ENCODE measurements at regions not wholly inside any gene's neighbourhood (a gene's known extent, or its start where the extent isn't known, plus 50 kb on each side); places are given as distances from the start of the nearest gene placed in this dataset.

DNA sequence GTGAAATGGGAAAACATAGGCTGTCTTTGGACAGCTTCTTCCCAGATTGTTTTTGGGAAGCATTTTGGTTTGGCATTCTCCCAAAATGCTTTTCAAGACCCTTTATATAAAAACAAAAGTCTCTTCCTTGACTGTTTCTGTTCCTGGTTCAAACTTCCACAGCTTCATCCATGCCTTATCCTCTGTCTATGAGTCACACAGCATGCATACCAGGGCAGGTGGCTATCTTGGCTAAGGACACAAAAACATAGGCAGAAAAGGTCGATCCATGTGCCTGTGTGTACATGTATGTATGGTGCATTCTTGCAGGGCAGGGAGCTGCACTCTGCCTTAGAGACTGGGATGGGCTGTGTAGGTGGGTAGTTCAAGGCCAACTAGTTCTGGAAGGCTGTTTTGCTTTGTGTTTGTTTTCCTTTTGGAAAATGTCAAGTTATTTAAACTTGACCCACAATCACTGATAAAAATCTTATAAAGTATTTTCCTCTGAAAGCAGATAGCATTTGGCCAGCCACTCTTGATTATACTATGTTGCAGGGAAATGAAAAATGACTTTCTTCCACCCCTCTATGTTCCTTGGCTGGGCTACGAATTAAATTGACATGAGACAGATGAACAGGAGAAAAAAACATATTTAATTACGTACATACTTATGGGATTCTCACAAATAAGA, 437.0 kb downstream of the SIPA1L2 start:
- Histone ChIP-seq H3K9ac (ENCODE audit: low read depth, low read length) (no peak overlapping the region), H3K36me3 (ENCODE audit: insufficient read depth, low read length) (no peaks in the 10 kb centered on the region), H3K4me1 (ENCODE audit: insufficient read depth, low read length) (peaks cover 4% of the 10 kb centered on the region), H3K9me3 (ENCODE audit: control insufficient read depth, insufficient read depth, low read length) (no peaks in the 10 kb centered on the region)

DNA sequence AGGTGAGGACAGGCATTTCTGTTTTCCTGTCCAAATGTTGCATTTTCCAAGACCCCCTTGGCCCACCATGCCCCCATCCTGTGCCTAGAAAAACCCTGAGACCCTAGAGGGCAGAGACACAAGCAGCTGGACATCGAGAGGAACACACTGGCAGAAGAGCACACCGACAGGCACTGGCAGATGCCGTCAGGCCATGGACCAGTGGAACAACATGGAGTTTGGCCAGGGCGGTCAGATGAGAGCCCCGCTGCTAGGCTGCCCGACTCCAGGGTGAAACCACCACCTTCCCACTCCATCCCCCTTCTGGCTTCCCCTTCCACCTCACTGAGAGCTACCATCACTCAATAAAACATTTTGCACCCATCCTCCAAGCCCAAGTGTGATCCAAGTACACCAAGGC, 438.4 kb downstream of the SIPA1L2 start:
- peaks cover 8% of the 10 kb centered on the region for H3K4me1 ChIP-seq (ENCODE audit: insufficient read depth, low read length)
- no peaks in the 10 kb centered on the region for H3K9me3 ChIP-seq (ENCODE audit: control insufficient read depth, insufficient read depth, low read length)
- no peaks in the 10 kb centered on the region for H3K36me3 ChIP-seq (ENCODE audit: insufficient read depth, low read length)
- no peak overlapping the region for H3K9ac ChIP-seq (ENCODE audit: low read depth, low read length)

DNA sequence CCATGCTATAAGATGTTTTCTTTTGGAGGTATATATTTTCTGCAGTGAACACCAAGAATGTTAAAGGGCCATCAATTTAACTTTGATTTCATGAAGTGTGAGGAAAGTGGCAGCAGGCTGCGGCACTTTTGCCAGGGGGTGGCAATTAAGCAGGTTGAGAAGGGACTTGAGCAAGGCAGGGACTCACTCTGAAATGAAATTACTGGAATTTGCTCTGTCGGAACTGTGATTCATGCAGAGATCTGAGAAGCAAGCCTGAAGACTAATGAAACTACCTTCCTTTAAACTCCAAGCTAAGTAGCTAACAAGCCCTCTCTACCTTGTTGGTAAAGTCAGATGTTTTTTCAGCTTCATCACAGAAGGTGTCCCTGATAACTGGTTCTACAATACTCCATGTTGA, 441.6 kb downstream of the SIPA1L2 start:
- no peaks in the 10 kb centered on the region for H3K9me3 ChIP-seq (ENCODE audit: control insufficient read depth, insufficient read depth, low read length)
- H3K9ac ChIP-seq (ENCODE audit: low read depth, low read length) = no peak overlapping the region
- peaks cover 10% of the 10 kb centered on the region; the same call in 1 of the 2 replicates for H3K36me3 ChIP-seq (ENCODE audit: insufficient read depth, low read length)
- peaks cover 8% of the 10 kb centered on the region for H3K4me1 ChIP-seq (ENCODE audit: insufficient read depth, low read length)

DNA sequence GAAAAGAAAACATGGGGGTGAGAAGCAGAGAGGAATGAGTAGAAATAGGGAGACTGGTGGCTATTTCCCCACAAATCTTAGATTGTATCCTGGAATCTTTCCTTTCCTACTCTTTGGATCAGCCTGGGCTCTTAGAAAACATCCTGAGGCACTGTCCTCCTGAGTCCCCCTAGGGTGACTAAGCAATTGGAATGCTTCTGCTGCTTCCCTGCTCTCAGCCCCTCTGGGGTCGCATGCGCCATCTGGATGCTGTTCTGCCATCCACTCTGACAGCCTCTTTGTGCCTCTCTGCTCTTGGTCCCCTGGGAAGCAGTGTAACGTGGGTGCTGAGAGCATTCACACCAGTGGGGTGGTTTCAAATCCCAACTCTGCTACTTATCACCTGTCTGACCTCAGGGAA, 443.0 kb downstream of the SIPA1L2 start:
- Histone ChIP-seq H3K4me1 (ENCODE audit: insufficient read depth, low read length) (peaks cover 8% of the 10 kb centered on the region), H3K9me3 (ENCODE audit: control insufficient read depth, insufficient read depth, low read length) (no peaks in the 10 kb centered on the region), H3K36me3 (ENCODE audit: insufficient read depth, low read length) (peaks cover 13% of the 10 kb centered on the region; the same call in 1 of the 2 replicates), H3K9ac (ENCODE audit: low read depth, low read length) (no peak overlapping the region)

DNA sequence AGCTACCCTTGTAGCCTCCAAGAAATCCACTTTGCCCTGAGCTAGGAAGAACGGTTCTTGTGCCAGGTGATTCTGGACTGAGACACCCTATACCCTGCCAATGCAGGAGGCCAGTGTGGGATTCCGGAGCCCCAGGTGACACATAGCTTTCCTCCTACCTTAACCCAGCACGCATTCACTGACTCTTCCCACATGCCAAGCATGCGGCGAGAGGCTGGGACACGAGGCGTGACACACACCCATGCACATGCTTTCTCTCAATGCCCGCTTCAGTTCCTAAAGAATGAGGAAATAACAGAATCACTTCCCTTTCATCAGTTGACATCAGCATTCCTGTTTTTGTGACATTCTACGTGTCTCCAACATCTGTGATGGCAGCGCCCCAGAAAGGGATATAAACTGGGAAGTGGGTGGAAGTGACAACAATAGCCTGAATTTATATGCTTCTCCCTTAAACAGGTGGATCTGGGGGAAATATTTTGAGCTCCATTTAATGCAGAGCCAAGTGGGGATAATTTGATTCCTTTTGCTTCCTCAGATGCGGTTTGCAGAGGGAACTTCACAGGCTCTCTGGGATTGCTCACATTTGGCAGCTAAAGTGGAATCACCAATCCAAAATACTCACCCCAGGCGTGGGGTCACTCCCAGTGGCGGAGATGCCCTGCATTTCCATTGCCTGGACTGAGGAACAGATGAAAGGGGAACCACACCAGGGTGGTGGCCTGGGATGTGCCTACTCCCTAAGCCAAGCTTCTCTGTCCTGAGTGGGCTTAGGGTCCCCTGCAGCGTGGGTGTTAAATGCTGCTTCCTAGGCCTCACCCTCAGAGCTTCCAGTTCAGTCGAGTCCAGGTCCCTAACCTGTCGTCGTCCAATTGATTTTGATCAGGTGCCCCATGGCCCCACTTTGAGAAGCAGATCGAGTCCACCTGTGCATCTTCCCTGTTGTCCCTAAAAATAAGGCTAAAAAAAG, 445.1 kb downstream of the SIPA1L2 start:
- Histone ChIP-seq H3K36me3 (ENCODE audit: insufficient read depth, low read length) (peaks cover 14% of the 10 kb centered on the region; the same call in 1 of the 2 replicates), H3K9me3 (ENCODE audit: control insufficient read depth, insufficient read depth, low read length) (no peaks in the 10 kb centered on the region), H3K4me1 (ENCODE audit: insufficient read depth, low read length) (peaks cover 12% of the 10 kb centered on the region), H3K9ac (ENCODE audit: low read depth, low read length) (no peak overlapping the region)

DNA sequence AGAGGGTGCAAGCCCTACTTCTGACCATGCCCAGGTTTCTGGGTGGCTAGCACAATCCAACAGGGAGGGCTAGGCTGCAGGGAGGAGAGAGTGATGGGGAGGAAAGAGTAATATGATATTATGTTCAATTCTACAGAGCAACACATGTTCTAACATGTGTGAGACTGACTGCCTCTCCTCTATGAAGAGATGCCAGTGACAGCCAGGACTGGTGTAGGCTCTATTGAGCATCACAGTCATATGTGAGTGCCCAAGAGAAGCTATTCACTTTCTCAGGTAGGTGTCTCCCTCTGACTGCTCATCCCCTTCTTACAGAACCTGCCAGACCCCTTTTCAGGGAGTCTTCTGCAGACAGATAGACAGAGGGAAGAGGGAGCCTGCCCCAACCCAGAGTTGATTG, 446.1 kb downstream of the SIPA1L2 start:
- Histone ChIP-seq H3K36me3 (ENCODE audit: insufficient read depth, low read length) (peaks cover 16% of the 10 kb centered on the region; the same call in 1 of the 2 replicates), H3K9ac (ENCODE audit: low read depth, low read length) (no peak overlapping the region), H3K9me3 (ENCODE audit: control insufficient read depth, insufficient read depth, low read length) (no peaks in the 10 kb centered on the region), H3K4me1 (ENCODE audit: insufficient read depth, low read length) (peaks cover 11% of the 10 kb centered on the region)

DNA sequence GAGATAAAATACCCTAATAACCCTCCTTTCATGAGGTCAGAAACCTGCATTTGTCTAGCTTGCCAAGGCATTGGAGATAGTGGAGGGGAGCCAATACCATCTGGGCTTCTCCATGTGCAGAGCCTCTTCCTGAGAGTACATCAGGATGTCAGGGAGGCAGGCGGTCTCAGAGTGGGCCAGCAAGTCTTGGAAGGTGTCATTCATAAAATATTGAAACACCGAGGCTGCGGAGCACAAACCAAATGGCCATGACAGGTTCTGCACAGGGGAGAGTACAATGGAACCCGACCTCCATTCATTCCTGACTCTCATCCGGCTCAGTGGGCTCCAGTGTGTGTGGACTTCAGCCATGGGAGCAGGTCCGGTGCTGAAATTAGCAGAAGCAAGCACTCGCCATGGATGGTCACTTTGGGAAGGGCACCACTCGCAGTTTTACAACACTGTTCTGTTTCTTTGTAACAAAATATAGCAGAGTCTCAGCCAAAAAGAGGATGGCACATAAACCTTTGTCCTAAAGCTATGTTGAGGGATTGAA, 446.6 kb downstream of the SIPA1L2 start:
- H3K9me3 ChIP-seq (ENCODE audit: control insufficient read depth, insufficient read depth, low read length) = no peaks in the 10 kb centered on the region
- H3K4me1 ChIP-seq (ENCODE audit: insufficient read depth, low read length) = peaks cover 14% of the 10 kb centered on the region
- H3K9ac ChIP-seq (ENCODE audit: low read depth, low read length) = no peak overlapping the region
- peaks cover 20% of the 10 kb centered on the region; the same call in 1 of the 2 replicates for H3K36me3 ChIP-seq (ENCODE audit: insufficient read depth, low read length)

DNA sequence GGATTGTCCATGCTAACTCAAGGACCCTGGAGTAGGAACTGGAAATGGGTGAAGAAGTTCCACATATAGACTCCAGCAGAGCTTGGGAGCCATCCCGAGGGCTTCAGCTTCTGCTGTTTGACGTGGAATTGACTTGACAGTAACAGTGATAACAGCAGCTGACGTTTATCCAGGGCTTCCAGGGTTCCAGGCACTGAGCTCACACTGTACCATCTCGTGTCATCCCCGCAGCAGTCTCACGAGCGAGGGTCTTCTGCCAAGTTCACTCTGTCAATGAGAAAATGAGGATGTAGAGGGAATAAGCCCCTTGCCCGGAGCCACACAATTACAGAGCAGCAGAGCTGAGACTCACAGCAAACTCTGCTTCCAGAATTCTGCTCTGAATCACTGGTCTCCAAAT, 447.7 kb downstream of the SIPA1L2 start:
- H3K36me3 ChIP-seq (ENCODE audit: insufficient read depth, low read length) = peaks cover 25% of the 10 kb centered on the region; the same call in 1 of the 2 replicates
- no peak overlapping the region for H3K9ac ChIP-seq (ENCODE audit: low read depth, low read length)
- H3K9me3 ChIP-seq (ENCODE audit: control insufficient read depth, insufficient read depth, low read length) = no peaks in the 10 kb centered on the region
- peaks cover 13% of the 10 kb centered on the region for H3K4me1 ChIP-seq (ENCODE audit: insufficient read depth, low read length)

DNA sequence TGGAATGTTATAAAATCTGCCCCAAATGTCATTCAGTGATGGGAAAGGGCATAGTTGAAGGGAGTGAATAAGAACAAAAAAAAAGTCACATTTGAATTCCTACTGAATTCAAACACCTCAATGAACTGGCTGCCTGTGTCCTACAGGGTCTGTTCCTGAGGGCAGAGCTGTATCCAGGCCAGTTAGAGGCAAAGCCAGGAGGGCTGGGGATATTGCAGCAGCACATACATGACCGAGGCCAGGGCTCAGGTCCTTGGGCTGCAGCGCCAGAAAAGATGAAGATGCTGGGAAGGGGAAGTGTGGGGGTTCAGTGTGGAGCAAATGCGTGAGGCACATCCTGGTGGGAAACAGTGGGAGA, 449.2 kb downstream of the SIPA1L2 start:
- Histone ChIP-seq H3K9ac (ENCODE audit: low read depth, low read length) (no peak overlapping the region), H3K36me3 (ENCODE audit: insufficient read depth, low read length) (peaks cover 21% of the 10 kb centered on the region; the same call in 1 of the 2 replicates), H3K9me3 (ENCODE audit: control insufficient read depth, insufficient read depth, low read length) (no peaks in the 10 kb centered on the region), H3K4me1 (ENCODE audit: insufficient read depth, low read length) (peaks cover 10% of the 10 kb centered on the region)

DNA sequence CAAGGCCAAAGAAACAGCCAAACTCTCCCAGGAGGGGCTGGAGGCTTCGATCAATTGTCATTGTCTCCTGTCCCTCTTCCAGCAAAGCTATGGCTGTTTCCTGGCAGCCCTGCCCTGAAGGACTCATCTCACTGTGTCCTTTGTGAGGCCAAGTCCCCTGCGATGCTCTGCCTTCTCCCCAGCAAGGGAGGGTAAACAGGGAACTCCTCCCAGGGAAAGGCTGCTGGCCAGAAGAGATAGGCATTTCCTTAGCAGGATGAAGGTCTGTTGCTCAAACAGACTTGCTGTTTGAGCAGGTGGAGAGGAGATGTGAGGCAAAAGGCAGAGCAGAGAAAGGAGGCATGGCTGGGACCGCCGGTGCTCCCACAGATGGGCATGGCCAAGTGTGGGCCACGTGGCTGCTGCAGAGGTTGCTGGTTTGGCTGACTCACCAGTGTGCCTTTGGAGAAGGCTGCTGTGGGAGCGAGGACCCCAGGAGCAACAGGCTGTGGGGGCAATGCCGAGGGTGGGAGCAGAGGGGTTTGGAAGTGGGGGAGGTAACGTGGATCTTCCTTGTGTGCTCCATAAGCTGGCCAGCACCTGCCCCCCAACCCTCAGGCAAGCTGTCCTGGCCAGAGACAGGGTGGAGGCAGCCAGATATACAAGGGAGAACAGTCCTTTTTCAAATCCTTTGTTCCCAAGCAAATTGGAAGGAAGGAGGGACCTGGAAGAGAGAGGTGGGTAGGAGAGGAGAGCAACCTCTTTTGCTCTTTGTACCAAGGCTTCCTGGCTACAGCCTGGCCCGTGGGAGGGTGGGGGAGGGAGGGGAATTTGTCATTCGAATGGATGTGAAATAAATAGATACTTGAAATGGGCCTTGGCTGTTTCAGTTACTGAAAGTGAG, 449.8 kb downstream of the SIPA1L2 start:
- Histone ChIP-seq H3K9me3 (ENCODE audit: control insufficient read depth, insufficient read depth, low read length) (no peaks in the 10 kb centered on the region), H3K36me3 (ENCODE audit: insufficient read depth, low read length) (peaks cover 25% of the 10 kb centered on the region; the same call in 1 of the 2 replicates), H3K4me1 (ENCODE audit: insufficient read depth, low read length) (peaks cover 10% of the 10 kb centered on the region), H3K9ac (ENCODE audit: low read depth, low read length) (no peak overlapping the region)

DNA sequence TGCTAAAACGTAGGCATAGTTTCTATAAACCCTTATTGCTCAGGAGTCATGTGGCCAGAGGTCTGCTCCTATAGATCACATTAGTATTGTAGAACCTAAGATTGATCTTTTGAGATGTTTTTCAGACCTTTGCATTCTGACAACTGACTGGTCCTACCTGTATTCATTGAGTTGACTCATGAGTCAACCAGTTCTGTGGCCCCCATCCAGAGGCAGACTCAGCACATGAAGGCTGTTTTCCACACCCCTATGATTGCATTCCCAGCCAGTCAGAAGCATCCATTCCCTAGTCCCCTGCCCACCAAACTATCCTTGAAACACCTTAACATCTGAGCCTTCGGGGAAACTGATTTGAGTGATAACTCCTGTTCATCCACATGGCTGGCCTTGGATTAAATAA, 451.7 kb downstream of the SIPA1L2 start:
- H3K36me3 ChIP-seq (ENCODE audit: insufficient read depth, low read length) = peaks cover 26% of the 10 kb centered on the region; the same call in 1 of the 2 replicates
- H3K9ac ChIP-seq (ENCODE audit: low read depth, low read length) = no peak overlapping the region
- H3K4me1 ChIP-seq (ENCODE audit: insufficient read depth, low read length) = peaks cover 10% of the 10 kb centered on the region

DNA sequence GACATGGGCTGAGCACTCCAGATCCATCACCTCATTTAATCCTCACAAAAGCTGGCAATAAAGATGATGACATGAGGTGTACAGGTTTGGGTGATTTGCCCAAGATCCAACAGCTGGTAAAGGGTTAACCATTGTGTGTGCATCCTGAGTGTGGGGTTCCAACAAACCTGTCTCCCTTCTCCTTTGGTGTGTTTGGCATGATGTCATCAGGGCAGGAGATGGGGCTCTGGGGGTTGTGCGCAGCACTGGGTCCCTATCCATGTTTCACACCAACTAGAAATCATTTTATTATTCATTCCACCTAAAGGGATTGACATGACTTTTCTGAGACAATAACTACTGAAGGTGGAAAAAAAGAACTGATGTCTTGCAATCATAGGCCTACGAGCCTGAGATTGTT, 452.5 kb downstream of the SIPA1L2 start:
- Histone ChIP-seq H3K4me1 (ENCODE audit: insufficient read depth, low read length) (peaks cover 10% of the 10 kb centered on the region), H3K36me3 (ENCODE audit: insufficient read depth, low read length) (peaks cover 29% of the 10 kb centered on the region; the same call in 1 of the 2 replicates), H3K9me3 (ENCODE audit: control insufficient read depth, insufficient read depth, low read length) (no peaks in the 10 kb centered on the region), H3K9ac (ENCODE audit: low read depth, low read length) (no peak overlapping the region)

More for the DNA sequence above, 451.7 kb downstream of the SIPA1L2 start:
- H3K9me3 ChIP-seq (ENCODE audit: control insufficient read depth, insufficient read depth, low read length) = no peaks in the 10 kb centered on the region

DNA sequence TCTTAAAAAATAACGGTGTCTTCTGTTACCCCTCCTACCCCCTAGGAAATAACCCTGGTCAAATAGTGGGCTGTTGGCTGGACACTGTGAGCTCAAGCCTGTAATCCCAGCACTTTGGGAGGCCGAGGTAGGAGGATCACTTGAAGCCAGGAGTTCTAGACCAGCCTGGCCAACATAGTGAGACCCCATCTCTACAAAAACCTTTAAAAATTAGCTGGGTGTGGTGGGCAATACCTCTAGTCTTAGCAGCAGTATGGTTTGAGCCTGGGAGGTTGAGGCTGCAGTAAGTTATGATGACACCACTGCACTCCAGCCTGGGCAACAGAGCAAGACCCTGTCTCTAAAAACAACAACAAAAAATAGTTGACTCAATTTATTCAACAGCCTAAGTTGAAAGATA, 453.7 kb downstream of the SIPA1L2 start:
- Histone ChIP-seq H3K4me1 (ENCODE audit: insufficient read depth, low read length) (peaks cover 10% of the 10 kb centered on the region), H3K9me3 (ENCODE audit: control insufficient read depth, insufficient read depth, low read length) (no peaks in the 10 kb centered on the region), H3K36me3 (ENCODE audit: insufficient read depth, low read length) (peaks cover 25% of the 10 kb centered on the region; the same call in 1 of the 2 replicates), H3K9ac (ENCODE audit: low read depth, low read length) (no peak overlapping the region)

DNA sequence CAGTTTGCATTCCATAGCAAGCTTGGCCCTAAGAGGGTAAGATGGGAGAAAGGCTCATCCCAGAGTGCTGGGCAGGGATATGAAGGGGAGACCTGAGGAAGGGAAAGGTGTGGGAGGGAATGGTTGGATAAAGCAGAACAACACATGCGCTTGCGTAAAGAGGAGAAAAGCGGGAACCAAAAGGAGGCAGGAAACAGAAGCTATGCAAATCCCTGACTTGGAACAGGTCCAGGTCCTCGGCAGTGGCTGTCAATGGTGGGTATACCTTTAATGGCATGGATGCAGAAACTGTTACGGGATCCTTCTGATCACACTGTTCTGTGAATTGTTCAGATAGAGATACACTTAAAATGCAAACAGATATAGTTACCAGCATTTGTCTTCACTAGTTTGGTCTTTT, 455.6 kb downstream of the SIPA1L2 start:
- no peak overlapping the region for H3K9ac ChIP-seq (ENCODE audit: low read depth, low read length)
- peaks cover 29% of the 10 kb centered on the region for H3K36me3 ChIP-seq (ENCODE audit: insufficient read depth, low read length)
- peaks cover 5% of the 10 kb centered on the region; the same call in 1 of the 2 replicates for H3K4me1 ChIP-seq (ENCODE audit: insufficient read depth, low read length)
- no peaks in the 10 kb centered on the region for H3K9me3 ChIP-seq (ENCODE audit: control insufficient read depth, insufficient read depth, low read length)
